H54 (cell line): ENCODE measurements at regions not wholly inside any gene's neighbourhood (a gene's known extent, or its start where the extent isn't known, plus 50 kb on each side); places are given as distances from the start of the nearest gene placed in this dataset.

Experiments
- DNase-seq: peaks from one replicate; pipeline ENCODE4 v3.0.0; 2011; ENCODE audit warnings: low spot score, mixed read lengths; ENCODE audit not compliant: insufficient read length
- FAIRE-seq: peaks from 3 replicates; lab custom pipeline; 2011; peaks lifted over from hg19 to GRCh38; lab: Jason Lieb, UNC
- POLR2A ChIP-seq: IDR thresholded peaks from 2 replicates; pipeline ENCODE4 v1.6.1; 2011; ENCODE audit warnings: low read depth, mild to moderate bottlenecking, low read length

- TF ChIP-seq POLR2A, result peak; percentile 45; the same call in 1 of the 2 replicates
- DNase-seq (peak; percentile 88), FAIRE-seq (no peak)
Observed at GRCh38 chr20:50308513-50309279, 118.1 kb downstream of the CEBPB start.

DNA sequence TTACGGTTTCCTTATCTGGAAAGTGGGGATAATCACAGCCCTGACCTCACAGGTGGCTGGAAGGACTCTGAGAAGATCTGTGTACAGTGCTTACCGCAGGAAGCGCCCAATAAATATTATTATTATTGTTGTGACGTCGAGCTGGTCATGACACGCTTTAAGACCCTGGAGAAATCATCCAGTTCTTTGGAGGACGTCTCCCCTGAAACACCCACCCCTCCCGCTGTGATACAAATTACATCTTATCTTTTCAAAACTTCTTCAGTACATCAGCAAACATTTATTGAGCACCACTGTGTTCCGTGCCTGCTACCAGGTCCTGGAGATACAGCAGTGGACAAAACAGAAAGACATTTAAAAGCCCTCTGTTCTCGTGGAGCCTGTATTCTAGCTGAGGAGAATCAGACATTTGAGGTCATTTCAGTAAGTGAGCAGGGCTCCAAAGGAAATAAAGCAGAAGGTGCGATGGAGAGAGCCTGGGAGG lies 118.7 kb downstream of the CEBPB start:
- FAIRE-seq (no peak), DNase-seq (no peak)

DNA sequence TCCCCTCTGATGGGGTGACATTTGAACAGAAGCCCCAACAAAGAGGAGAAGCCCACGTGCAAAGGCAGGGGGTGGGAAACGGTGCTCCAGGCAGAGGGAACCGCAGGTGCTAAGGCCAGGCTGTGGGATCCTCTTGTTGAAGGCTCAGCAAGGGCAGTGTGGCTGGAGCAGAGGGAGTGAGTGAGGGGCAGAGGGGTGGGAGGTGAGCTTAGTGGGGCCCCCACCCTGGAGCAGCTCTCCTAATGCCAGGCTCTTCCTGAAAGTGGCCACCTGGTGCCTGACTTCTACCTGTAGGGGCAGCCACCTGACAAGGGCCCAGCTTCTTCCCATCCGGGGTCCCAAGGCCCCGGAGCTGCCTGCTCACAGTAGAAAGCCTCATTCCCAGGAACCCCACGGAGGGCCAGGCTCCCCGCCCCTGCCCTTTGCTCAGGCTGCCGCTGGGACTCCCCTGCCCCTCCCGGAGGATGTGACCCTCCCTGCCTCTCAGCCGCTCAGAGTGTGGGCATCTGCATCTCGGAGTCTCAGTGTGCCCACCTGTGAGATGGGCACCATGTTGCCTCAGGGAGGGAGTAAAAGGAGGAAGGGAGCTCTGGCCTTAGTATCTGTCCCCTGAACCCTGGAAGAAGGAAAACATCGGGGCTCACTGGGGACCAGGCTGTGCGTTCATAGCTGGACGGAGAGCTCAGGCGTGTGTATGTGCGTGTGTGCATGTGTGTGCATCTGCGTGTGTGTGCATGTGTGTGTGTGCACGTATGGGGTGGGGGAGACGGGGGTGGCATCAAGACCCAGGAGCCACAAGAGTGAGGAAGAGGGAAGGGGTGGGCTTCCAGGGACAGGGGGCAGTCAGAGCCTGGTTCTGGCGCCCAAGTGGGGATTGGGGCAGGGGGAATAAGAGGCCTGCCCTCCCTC lies 119.4 kb downstream of the CEBPB start:
- no peak for TF ChIP-seq POLR2A
- FAIRE-seq, result no peak

More for the DNA sequence above, 118.7 kb downstream of the CEBPB start:
- TF ChIP-seq POLR2A, result no peak

DNA sequence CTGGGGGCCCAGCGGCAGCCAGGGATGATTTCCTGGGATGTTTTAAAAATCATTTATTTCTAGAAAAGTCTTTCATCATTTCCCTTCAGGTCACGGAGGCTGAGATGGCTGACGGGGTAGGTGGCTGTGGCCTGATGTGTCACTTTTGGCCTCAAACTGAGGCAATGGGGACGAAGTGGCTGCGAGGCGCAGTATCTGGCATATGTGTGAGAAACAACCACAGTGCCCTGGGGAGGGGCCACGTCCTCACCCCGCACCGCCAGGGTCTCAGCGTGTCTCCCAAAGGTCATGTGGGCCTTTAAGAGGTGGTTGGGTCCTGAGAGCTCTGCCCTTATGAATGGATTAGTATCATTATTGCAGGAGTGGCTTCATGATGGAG lies 120.0 kb downstream of the CEBPB start:
- FAIRE-seq (no peak), DNase-seq (no peak)
- no peak for TF ChIP-seq POLR2A

More for the DNA sequence above, 119.4 kb downstream of the CEBPB start:
- no peak for DNase-seq

DNA sequence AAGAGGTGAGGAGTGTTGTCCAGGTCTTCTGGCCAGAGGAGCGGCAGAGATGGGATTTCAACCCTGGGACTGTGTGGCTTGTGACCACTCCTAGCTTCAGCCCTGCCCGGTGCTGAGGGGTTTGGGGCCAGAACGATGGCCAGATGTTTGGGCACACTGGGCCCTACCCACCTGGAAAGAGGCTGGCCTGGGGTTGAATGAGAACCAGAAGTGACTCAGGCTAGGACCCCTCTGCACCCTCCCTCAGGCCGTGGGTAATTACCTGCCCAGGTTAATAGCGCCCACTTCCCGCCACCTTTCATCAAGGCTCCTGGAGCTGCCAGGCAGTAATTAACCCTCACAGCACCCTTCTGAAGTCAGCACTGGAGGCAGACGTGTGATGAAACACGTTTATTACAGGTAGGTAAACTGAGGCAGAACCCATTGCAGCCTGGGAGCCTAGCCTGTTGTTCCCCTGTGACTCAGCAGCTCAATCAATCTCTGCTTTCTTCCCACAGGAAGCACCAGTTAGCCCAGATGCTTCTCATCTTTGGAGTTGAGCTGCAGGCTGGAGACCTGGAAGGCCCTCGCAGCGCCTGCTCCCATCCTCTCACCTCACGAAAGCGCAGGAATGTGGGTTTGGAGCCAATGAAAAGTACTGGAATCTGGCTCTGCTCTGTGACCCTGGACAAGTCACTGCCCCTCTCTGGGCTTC lies 120.8 kb downstream of the CEBPB start:
- DNase-seq (no peak), FAIRE-seq (no peak)
- no peak for TF ChIP-seq POLR2A

- FAIRE-seq, result no peak
- no peak for TF ChIP-seq POLR2A
- DNase-seq, result no peak
Observed at GRCh38 chr20:50312002-50312681, 121.5 kb downstream of the CEBPB start.

- no peak for TF ChIP-seq POLR2A
- peak; percentile 64 for DNase-seq
- no peak for FAIRE-seq
Observed at GRCh38 chr20:50312682-50313521, 122.3 kb downstream of the CEBPB start.

DNA sequence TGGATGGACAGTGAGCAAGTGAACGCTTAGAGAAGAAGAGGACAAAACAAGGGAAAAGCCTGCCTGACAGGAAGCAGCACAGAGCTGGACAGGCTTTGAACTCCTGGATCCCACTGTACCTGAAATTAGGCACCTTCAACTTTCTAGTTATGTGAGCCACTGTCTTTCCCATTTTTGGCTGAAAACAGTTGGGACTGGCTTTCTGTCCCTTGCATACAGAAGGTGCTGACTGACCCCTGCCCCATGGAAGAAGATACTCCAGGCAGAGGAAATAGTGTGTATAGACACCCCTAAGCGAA lies 122.8 kb downstream of the CEBPB start:
- DNase-seq (no peak), FAIRE-seq (no peak)
- no peak for TF ChIP-seq POLR2A

GRCh38 chr20:50313827-50314677 lies 123.4 kb downstream of the CEBPB start:
- DNase-seq (no peak), FAIRE-seq (no peak)

GRCh38 chr20:50314678-50315335 lies 124.2 kb downstream of the CEBPB start:
- no peak for FAIRE-seq
- no peak for DNase-seq

More at GRCh38 chr20:50313827-50314677, 123.4 kb downstream of the CEBPB start:
- no peak for TF ChIP-seq POLR2A

More at GRCh38 chr20:50314678-50315335, 124.2 kb downstream of the CEBPB start:
- TF ChIP-seq POLR2A, result no peak
